UCSD-AML1 (cell line): ENCODE measurements at regions not wholly inside any gene's neighbourhood (a gene's known extent, or its start where the extent isn't known, plus 50 kb on each side); places are given as distances from the start of the nearest gene placed in this dataset.
"Not testable (repeated sequence)": the region's sequence is repeated elsewhere in the genome, so short reads cannot be mapped to it uniquely, and the experiment has no call there.

ENCODE experiments used
- DNase-seq: peaks from one replicate; lab custom pipeline; 2025; ENCODE audit not compliant: unreplicated experiment; lab: John Stamatoyannopoulos, UW

GRCh38 chr5:164253764-164254163 lies 748.3 kb downstream of the MAT2B start:
- DNase-seq: no peak

- DNase-seq: no peak
These were observed 750.3 kb downstream of the MAT2B start for GRCh38 chr5:164255598-164256213.

GRCh38 chr5:164256351-164256750 lies 750.9 kb downstream of the MAT2B start:
- no peak for DNase-seq

- no peak for DNase-seq
These were observed 751.5 kb downstream of the MAT2B start for GRCh38 chr5:164256954-164257353.

GRCh38 chr5:164265566-164265965 lies 760.1 kb downstream of the MAT2B start:
- DNase-seq: no peak

GRCh38 chr5:164266571-164266970 lies 761.2 kb downstream of the MAT2B start:
- DNase-seq: no peak

GRCh38 chr5:164277720-164278119 lies 772.3 kb downstream of the MAT2B start:
- no peak for DNase-seq

- no peak for DNase-seq
These were observed 784.1 kb downstream of the MAT2B start for GRCh38 chr5:164289526-164289925.

- DNase-seq: peak; percentile 5
These were observed 791.2 kb downstream of the MAT2B start for GRCh38 chr5:164296603-164297080.

- no peak for DNase-seq
These were observed 792.7 kb downstream of the MAT2B start for GRCh38 chr5:164298165-164298564.

- DNase-seq: no peak
These were observed 794.9 kb downstream of the MAT2B start for GRCh38 chr5:164300295-164300694.

GRCh38 chr5:164301136-164301535 lies 795.7 kb downstream of the MAT2B start:
- no peak for DNase-seq

GRCh38 chr5:164301708-164302107 lies 796.3 kb downstream of the MAT2B start:
- no peak for DNase-seq

GRCh38 chr5:164302533-164303235 lies 797.3 kb downstream of the MAT2B start:
- no peak for DNase-seq

GRCh38 chr5:164303646-164304215 lies 798.3 kb downstream of the MAT2B start:
- no peak for DNase-seq

GRCh38 chr5:164306662-164307061 lies 801.2 kb downstream of the MAT2B start:
- DNase-seq: no peak

GRCh38 chr5:164312801-164313200 lies 807.4 kb downstream of the MAT2B start:
- no peak for DNase-seq

- DNase-seq: no peak
These were observed 812.3 kb downstream of the MAT2B start for GRCh38 chr5:164317676-164318075.

GRCh38 chr5:164319161-164319560 lies 813.7 kb downstream of the MAT2B start:
- no peak for DNase-seq

- no peak for DNase-seq
These were observed 818.8 kb downstream of the MAT2B start for GRCh38 chr5:164324239-164324638.

GRCh38 chr5:164326219-164326618 lies 820.8 kb downstream of the MAT2B start:
- no peak for DNase-seq

GRCh38 chr5:164327166-164327565 lies 821.7 kb downstream of the MAT2B start:
- not testable (repeated sequence) for DNase-seq
